SK-N-SH treated with all-trans-retinoic acid at 6 μM for 48 hours (cell line): ENCODE measurements at regions not wholly inside any gene's neighbourhood (a gene's known extent, or its start where the extent isn't known, plus 50 kb on each side); places are given as distances from the start of the nearest gene placed in this dataset.

Source experiments
- ATAC-seq: fragments of 200-7000 bp; cut with Tn5 transposase; 3 replicates; pipeline ENCODE4 v1.9.1; 2020; ENCODE audit warnings: mild to moderate bottlenecking, moderate library complexity
- ARNTL ChIP-seq: fragments of 450-650 bp; formaldehyde crosslinking; IDR thresholded peaks from 2 replicates; pipeline ENCODE4 v1.5.0; 2020; ENCODE audit warnings: low read depth, mild to moderate bottlenecking, moderate library complexity, borderline replicate concordance
- BACH2 ChIP-seq: fragments of 250-450 bp; sonication (Bioruptor Pico); IDR thresholded peaks from 2 replicates; pipeline ENCODE4 v1.9.0; 2021; ENCODE audit warnings: mild to moderate bottlenecking, borderline replicate concordance
- CREB5 ChIP-seq: fragments of 250-450 bp; sonication (Bioruptor Pico); IDR thresholded peaks from 2 replicates; pipeline ENCODE4 v1.5.1; 2020; ENCODE audit warnings: low read depth, mild to moderate bottlenecking, moderate library complexity
- CSDC2 ChIP-seq: fragments of 250-450 bp; sonication (Bioruptor Pico); IDR thresholded peaks from 2 replicates; pipeline ENCODE4 v1.5.0; 2020; ENCODE audit warnings: mild to moderate bottlenecking, moderate library complexity
- ISL1 ChIP-seq: fragments of 250-450 bp; sonication (Bioruptor Pico); IDR thresholded peaks from 2 replicates; pipeline ENCODE4 v2.1.2; 2022; ENCODE audit warnings: mild to moderate bottlenecking, moderate library complexity
- OSR1 ChIP-seq: fragments of 250-450 bp; sonication (Bioruptor Pico); IDR thresholded peaks from 2 replicates; pipeline ENCODE4 v1.8.0; 2022; ENCODE audit warnings: moderate library complexity, mild to moderate bottlenecking, inconsistent platforms
- PATZ1 ChIP-seq: fragments of 250-450 bp; sonication (Bioruptor Pico); IDR thresholded peaks from 2 replicates; pipeline ENCODE4 v1.8.0; 2020; ENCODE audit warnings: mild to moderate bottlenecking, moderate library complexity, borderline replicate concordance
- PPARA ChIP-seq: fragments of 250-450 bp; sonication (Bioruptor Pico); IDR thresholded peaks from 2 replicates; pipeline ENCODE4 v1.5.0; 2020; ENCODE audit warnings: mild to moderate bottlenecking, borderline replicate concordance
- RARB ChIP-seq: fragments of 250-450 bp; sonication (Bioruptor Pico); IDR thresholded peaks from 2 replicates; pipeline ENCODE4 v1.8.0; 2021; ENCODE audit warnings: mild to moderate bottlenecking, moderate library complexity
- SNAI2 ChIP-seq: fragments of 250-450 bp; sonication (Bioruptor Pico); IDR thresholded peaks from 2 replicates; pipeline ENCODE4 v1.5.0; 2020; ENCODE audit warnings: mild to moderate bottlenecking, moderate library complexity
- TSHZ2 ChIP-seq: fragments of 250-450 bp; sonication (Bioruptor Pico); IDR thresholded peaks from 2 replicates; pipeline ENCODE4 v1.5.0; 2020; ENCODE audit warnings: mild to moderate bottlenecking, moderate library complexity
- ZC3H10 ChIP-seq: fragments of 250-450 bp; sonication (Bioruptor Pico); IDR thresholded peaks from 2 replicates; pipeline ENCODE4 v1.5.1; 2021; ENCODE audit warnings: mild to moderate bottlenecking, moderate library complexity
- ZFP3 ChIP-seq: fragments of 250-450 bp; sonication (Bioruptor Pico); IDR thresholded peaks from 2 replicates; pipeline ENCODE4 v1.5.0; 2020; ENCODE audit warnings: mild to moderate bottlenecking, moderate library complexity
- ZFP30 ChIP-seq: fragments of 450-650 bp; formaldehyde crosslinking; IDR thresholded peaks from 2 replicates; pipeline ENCODE4 v1.5.0; 2022; ENCODE audit warnings: mild to moderate bottlenecking, moderate library complexity
- ZNF565 ChIP-seq: fragments of 450-650 bp; formaldehyde crosslinking; conservative IDR thresholded peaks from 2 replicates; pipeline ENCODE4 v1.5.0; 2020; ENCODE audit warnings: low read depth, mild to moderate bottlenecking, moderate library complexity
- ZNF70 ChIP-seq: fragments of 450-650 bp; formaldehyde crosslinking; IDR thresholded peaks from 2 replicates; pipeline ENCODE4 v1.5.0; 2020; ENCODE audit warnings: mild to moderate bottlenecking, moderate library complexity
- ZNF8 ChIP-seq: fragments of 450-650 bp; formaldehyde crosslinking; IDR thresholded peaks from 2 replicates; pipeline ENCODE4 v1.5.0; 2020; ENCODE audit warnings: mild to moderate bottlenecking, moderate library complexity
- TF ChIP-seq, protein P1 (sequence below): fragments of 250-450 bp; sonication (Bioruptor Pico); IDR thresholded peaks from 2 replicates; pipeline ENCODE4 v1.5.1; 2021; ENCODE audit warnings: mild to moderate bottlenecking, moderate library complexity

DNA sequence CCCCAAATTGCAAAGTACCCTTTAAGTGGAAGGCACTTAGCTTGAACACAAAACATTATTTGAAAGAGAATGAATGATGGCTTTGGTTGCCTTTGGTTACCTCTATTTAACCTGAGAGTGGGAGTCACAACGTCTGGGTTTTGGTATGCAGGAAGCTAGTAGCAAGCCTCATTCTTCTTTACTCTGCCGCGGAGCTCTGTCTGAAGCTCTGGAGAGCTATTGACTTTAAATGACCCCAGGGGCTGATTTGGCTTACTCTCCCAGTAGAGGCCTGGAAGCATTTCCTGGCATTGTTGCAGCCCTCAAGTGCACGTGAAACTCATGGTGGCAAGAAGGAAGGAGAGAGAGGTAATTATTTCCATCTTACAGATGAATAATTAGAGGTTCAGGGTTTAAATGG lies 81.8 kb upstream of the MAGEA4 start:
- no peak for TF ChIP-seq TSHZ2 (CRISPR knock-in tag)
- TF ChIP-seq, protein P1, sequence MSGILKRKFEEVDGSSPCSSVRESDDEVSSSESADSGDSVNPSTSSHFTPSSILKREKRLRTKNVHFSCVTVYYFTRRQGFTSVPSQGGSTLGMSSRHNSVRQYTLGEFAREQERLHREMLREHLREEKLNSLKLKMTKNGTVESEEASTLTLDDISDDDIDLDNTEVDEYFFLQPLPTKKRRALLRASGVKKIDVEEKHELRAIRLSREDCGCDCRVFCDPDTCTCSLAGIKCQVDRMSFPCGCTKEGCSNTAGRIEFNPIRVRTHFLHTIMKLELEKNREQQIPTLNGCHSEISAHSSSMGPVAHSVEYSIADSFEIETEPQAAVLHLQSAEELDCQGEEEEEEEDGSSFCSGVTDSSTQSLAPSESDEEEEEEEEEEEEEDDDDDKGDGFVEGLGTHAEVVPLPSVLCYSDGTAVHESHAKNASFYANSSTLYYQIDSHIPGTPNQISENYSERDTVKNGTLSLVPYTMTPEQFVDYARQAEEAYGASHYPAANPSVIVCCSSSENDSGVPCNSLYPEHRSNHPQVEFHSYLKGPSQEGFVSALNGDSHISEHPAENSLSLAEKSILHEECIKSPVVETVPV (CRISPR knock-in tag) = no peak
- TF ChIP-seq OSR1 = no peak
- no peak for TF ChIP-seq CREB5 (CRISPR knock-in tag)
- no peak for ATAC-seq

- ATAC-seq = peak; percentile 74; the same call in 2 of the 3 replicates
- no peak for TF ChIP-seq BACH2 (CRISPR knock-in tag)
- TF ChIP-seq ISL1 (CRISPR knock-in tag) = no peak
- TF ChIP-seq ZC3H10 (CRISPR knock-in tag) = no peak
- no peak for TF ChIP-seq CSDC2 (CRISPR knock-in tag)
- TF ChIP-seq ZNF70 (CRISPR knock-in tag) = no peak
- no peak for TF ChIP-seq SNAI2
- no peak for TF ChIP-seq ZNF565
- TF ChIP-seq ZNF8 (CRISPR knock-in tag) = no peak
- no peak for TF ChIP-seq TSHZ2 (CRISPR knock-in tag)
- TF ChIP-seq PATZ1 (CRISPR knock-in tag) = no peak
- TF ChIP-seq OSR1 = no peak
- TF ChIP-seq ZFP3 = no peak
- TF ChIP-seq PPARA (CRISPR knock-in tag) = no peak
- no peak for TF ChIP-seq CREB5 (CRISPR knock-in tag)
- no peak for TF ChIP-seq ZFP30 (CRISPR knock-in tag)
- no peak for TF ChIP-seq ARNTL (CRISPR knock-in tag)
- TF ChIP-seq, all 23 proteins: peak for 0
These were observed 60.4 kb upstream of the MAGEA4 start for GRCh38 chrX:151852294-151852693.

DNA sequence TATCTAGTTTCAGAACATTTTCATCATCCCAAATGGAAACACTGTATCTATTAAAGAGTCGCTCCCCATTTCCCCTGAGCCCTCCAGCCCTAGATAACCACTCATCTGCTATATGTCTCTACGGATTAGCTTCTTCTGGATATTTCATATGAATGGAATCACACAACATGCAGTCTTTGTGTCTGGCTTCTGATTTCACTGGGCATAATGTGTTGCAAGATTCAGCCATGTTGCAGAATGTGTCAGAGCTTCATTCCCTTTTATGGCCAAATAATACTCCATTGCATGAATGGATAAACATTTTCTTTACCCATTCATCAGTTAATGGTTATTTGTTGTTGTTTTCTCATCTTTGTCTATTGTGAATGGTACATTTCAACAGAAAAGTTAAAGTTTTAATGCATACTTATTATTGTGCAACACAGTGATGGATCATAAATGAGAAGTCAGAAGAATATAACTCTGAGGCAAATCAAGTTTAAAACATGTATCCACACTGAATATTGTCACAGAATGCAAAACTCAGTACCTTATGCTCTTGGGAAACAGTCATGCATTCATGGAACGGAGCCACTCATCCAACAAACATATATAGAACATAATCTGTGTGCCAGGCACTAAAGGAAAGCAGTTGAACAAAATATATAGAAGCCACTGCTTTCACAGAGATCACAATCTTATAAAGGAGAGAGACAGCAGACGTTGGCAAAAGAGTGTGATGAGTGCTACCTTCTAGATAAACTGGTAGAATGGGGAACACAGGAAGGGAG lies 57.8 kb upstream of the MAGEA4 start:
- ATAC-seq = no peak
- TF ChIP-seq ZNF8 (CRISPR knock-in tag) (no peak), RARB (no peak), ZC3H10 (CRISPR knock-in tag) (no peak), CSDC2 (CRISPR knock-in tag) (no peak), ISL1 (CRISPR knock-in tag) (no peak), TSHZ2 (CRISPR knock-in tag) (no peak)
- TF ChIP-seq, protein P1 (CRISPR knock-in tag) = no peak
